NOMO-1 (cell line): ENCODE measurements at regions not wholly inside any gene's neighbourhood (a gene's known extent, or its start where the extent isn't known, plus 50 kb on each side); places are given as distances from the start of the nearest gene placed in this dataset.
"Not testable (repeated sequence)": the region's sequence is repeated elsewhere in the genome, so short reads cannot be mapped to it uniquely, and the experiment has no call there.

ENCODE experiments used
- DNase-seq, 2 experiments: peaks; one replicate each; lab custom pipeline; 2025; ENCODE audit not compliant: unreplicated experiment in 2 of 2; lab: John Stamatoyannopoulos, UW

GRCh38 chr7:125857606-125858005 is 928.0 kb upstream of the POT1 start:
- no peak for DNase-seq

GRCh38 chr7:125848157-125848556 is 918.5 kb upstream of the POT1 start:
- no peak for DNase-seq

GRCh38 chr7:125847692-125848091 is 918.1 kb upstream of the POT1 start:
- no peak for DNase-seq

DNA sequence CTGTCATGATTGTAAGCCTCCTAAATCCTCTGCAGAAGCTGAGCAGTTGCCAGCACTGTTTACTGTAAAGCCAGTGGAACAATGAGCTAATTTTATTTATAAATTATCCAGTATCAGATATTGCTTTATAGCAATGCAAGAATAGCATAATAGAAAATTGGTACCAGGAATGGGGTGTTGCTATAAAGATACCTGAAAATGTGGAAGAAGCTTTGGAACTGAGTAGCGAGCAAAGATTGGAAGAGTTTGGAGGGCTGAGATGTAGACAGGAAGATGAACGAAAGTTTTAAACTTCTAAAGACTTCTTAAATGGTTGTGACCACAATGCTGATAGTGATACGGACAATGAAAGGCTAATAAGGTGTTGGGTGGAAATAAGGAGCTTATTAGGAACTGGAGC is 917.4 kb upstream of the POT1 start:
- no peak for DNase-seq

- DNase-seq, result no peak
Measured at GRCh38 chr7:125845686-125846085, 916.1 kb upstream of the POT1 start.

DNA sequence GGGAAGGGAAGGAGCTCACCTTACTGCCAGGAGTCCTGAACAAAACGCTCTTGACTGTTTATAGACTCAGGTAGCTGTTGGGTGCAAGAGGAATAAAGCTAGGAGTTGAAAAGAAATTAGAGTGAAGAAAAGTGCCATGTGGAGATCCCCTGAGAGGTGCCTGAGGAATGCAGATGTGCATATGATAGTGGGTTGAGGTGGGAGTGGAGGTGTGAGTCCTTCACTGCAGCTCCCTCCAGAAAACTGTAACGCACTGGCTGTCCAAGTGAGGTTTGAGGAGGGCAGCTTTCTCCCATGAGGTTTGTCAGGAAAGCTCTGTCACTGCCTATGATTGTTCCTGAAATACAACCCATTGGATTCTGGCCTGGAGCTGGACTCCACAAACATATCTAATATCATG is 904.8 kb upstream of the POT1 start:
- no peak for DNase-seq

DNA sequence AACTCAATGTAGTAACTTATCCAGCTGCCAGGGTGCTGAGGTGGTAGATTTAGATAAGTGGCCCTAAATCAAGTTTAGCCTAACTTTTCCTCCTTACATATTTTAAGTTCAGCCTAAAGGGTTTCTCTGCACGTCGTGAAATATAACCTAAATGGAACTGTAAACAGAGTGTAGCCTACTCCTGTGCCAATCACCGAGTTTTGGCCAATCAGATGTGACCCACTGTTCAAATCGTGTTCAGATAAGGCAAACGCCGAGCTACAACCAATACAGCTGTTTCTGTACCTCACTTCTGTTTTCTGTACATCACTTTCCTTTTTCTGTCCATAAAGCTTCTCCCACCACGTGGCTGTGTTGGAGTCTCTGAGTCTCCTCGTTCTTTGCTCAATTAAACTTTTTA is 904.2 kb upstream of the POT1 start:
- no peak for DNase-seq

GRCh38 chr7:125830743-125831142 is 901.1 kb upstream of the POT1 start:
- no peak for DNase-seq

- DNase-seq, result no peak
Measured at GRCh38 chr7:125828153-125828700, 898.6 kb upstream of the POT1 start.

GRCh38 chr7:125823538-125823937 is 893.9 kb upstream of the POT1 start:
- no peak for DNase-seq

- DNase-seq, result no peak
Measured at GRCh38 chr7:125820495-125820894, 890.9 kb upstream of the POT1 start.

- DNase-seq, result no peak
Measured at GRCh38 chr7:125814100-125814499, 884.5 kb upstream of the POT1 start.

DNA sequence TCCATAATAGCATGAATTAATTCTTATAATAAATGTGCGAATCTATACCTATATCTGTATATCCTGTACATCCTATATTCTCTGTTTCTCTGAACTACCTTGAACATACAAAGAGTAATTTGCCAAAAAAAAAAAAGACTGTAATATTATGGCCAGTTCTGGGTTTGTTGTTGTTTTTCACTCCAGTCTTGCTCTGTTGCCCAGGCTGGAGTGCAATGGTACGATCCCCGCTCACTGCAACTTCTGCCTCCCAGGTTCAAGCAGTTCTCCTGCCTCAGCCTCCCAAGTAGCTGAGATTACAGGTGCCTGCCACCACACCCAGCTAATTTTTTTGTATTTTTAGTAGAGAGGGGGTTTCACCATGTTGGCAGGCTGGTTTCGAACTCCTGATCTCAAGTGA is 876.9 kb upstream of the POT1 start:
- DNase-seq, result not testable (repeated sequence)

GRCh38 chr7:125804273-125804672 is 874.6 kb upstream of the POT1 start:
- DNase-seq, result no peak

DNA sequence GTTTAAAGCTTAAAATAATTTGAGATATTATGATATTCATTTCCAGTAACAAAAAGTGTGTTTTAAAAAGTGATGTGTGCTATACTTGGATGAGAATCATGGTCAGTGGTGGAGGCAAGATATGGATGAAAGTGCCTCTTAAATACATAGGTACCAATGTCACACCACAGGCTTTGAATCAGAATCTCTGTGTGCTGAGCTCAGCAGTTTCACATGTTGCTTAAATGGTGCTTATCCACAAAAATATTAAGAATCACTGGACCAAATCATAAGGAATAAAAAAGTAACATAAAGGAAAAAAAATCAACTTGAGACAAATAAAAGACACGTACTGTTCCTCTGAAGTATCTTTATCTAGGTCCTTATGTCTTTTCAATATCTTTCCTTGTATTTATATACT is 850.5 kb upstream of the POT1 start:
- DNase-seq, result no peak

DNA sequence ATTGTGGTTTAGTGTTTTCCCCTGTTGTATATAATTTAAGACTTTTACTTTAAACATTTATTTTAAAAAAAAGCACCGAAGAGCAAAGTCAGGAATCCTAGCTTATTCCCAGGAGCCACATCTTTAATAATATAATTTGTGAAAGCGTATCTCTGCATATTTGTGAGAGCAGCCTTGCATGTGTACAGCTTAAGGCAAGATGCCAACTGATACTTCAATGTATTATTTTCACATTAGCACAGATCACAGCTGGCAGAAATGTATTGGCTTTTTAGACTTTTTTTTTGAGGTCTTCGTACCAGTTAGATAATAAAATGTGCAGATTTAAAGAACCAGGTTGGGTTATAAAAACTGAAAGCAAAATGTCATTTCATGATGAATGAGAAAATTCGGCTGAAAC is 845.7 kb upstream of the POT1 start:
- no peak for DNase-seq

GRCh38 chr7:125773113-125773785 is 843.6 kb upstream of the POT1 start:
- no peak for DNase-seq

DNA sequence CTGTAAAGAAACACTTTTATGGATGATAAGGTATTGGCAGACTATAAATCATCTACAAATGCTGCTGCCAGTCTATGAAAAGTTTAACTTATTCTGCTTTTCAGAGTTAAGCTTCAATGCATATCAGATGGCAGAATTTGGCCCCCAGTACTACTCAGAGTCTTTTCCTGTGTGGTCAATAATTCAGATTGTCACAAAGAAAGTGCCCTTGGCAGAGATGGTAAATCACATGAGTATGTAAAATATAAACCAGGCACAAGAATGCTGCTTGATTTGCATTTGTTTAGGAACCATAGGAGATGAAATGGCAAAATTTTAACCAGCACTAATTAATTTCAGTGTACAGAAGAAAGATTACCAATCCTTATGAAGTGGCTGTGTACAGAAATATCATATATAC is 818.3 kb upstream of the POT1 start:
- DNase-seq, result no peak

GRCh38 chr7:125746510-125746909 is 816.9 kb upstream of the POT1 start:
- DNase-seq, result no peak

DNA sequence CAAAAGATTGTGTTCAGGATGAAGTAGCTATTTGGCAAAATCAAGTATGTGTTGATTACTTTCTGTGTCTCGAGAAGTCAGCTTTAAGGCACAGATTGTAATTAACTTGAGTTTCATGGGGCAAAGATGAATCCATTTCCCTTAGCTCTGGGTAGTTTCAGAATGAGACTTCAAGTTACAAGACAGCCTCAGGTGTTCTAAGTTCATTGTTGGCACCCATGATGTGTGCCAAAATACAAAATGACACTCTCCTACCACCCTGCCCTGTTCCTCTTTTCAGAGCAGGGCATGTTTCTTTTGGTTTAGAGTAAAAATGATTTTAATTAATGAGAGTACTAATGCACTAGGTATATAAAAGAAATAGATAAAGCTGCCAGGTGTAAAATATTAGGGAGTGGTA is 797.6 kb upstream of the POT1 start:
- DNase-seq, result no peak

GRCh38 chr7:125695626-125696025 is 766.0 kb upstream of the POT1 start:
- no peak for DNase-seq

DNA sequence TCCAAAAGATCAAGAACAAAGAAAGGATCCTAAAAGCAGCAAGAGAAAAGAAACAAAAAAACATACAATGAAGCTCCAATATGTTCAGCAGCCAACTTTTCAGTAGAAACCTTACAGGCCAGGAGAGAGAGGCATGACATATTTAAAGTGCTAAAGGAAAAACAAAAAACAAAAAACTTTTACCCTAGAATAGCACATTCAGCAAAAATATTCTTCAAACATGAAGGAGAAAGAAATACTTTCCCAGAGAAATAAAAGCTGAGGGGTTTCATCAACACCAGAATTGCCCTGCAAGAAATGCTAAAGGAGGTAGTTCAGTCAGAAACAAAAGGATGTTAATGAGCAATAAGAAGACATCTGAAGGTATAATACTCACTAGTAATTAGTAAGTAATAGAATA is 753.5 kb upstream of the POT1 start:
- DNase-seq, result no peak

DNA sequence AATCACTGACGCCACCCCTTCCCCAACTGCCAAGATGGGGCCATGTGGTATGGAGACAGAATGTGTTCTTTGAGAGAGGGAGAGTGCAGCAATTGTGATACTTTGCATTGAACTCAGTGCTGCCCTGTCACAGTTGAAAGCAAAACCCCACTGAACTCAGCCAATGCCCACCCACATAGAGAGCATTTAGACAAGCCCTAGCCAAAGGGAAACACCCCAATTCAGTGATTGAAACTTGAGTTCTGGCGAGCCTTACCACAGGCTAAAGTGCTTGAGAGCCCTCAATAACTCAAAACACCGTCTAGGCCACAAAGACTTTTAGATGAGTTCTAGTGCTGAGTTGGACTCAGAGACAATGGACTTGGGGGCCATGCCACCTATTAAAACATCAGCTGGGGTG is 751.9 kb upstream of the POT1 start:
- DNase-seq, result no peak
